ENCODE measurements at regions not wholly inside any gene's neighbourhood (a gene's known extent, or its start where the extent isn't known, plus 50 kb on each side); places are given as distances from the start of the nearest gene placed in this dataset.

DNA sequence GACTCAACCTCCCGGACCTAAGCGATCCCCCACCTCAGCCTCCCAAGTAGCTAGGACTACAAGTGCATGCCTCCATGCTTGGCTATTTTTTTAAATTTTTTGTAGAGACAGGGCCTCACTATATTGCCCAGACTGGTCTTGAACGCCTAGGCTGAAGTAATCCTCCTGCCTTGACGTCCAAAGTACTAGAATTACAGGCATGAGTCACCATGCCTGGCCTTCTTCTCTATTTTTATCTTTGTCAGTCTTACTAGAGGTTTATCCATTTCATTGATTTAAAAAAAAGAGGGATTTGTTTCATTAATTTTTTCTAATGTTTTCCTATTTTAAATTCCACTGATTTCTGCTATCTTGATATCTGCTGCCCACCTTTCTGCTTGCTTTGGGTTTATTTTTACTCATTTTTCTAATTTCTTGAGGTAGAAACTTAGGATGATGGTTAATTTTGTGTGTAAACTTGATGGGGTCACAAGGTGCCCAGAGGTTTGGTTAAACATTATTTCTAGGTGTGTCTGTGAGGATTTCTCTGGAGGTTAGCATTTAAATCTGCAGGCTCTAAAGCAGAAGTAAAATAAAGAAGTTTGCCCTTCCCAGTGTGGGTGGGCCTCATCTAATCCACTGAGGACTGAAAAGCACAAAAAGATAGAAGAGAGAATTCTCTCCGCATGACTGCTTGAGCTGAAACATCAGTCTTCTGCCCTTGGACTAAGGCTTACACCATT lies 116.2 kb upstream of the DCLK2 start:
- H3K27me3 ChIP-seq (ENCODE audit: insufficient read depth, low read depth), result no peaks in the 10 kb centered on the region
- ChIA-PET POLR2A (ENCODE audit: unreplicated experiment) (no interaction called here), CTCF (interaction anchor here (0.6 kb wide), 1 partner anchor 67 kb away, joined by 3 read pairs; no protein-coding TSS in a partner anchor)
- TF ChIP-seq EZH2 (IDR thresholded peaks at IDR 0.05; ENCODE audit: low read depth) (no peak), CTCF (conservative IDR thresholded peaks at IDR 0.05) (no peak)
- H3K27ac ChIP-seq, result no peak overlapping the region
- H3K4me1 ChIP-seq (replicated peaks; ENCODE audit: insufficient read depth), result no peaks in the 10 kb centered on the region
- no peak overlapping the region for H2AFZ ChIP-seq
- H4K20me1 ChIP-seq (ENCODE audit: insufficient read depth), result no peaks in the 10 kb centered on the region
- DNase-seq, result no peak
- H3K4me2 ChIP-seq, result no peak overlapping the region
- no peaks in the 10 kb centered on the region for H3K9me3 ChIP-seq (ENCODE audit: insufficient read depth, low read depth)
- H3K4me3 ChIP-seq, result no peak overlapping the region
- no peaks in the 10 kb centered on the region for H3K36me3 ChIP-seq (ENCODE audit: low read depth)
- no peaks in the 10 kb centered on the region for H3K79me2 ChIP-seq (ENCODE audit: low read depth)
- intact Hi-C loops (cut with micrococcal nuclease; ENCODE audit: unreplicated experiment), result no loop called here
- BruUV-seq (replicated peaks), result no TSS peak
- H3F3A ChIP-seq (ENCODE audit: insufficient read depth, low read depth), result no peaks in the 10 kb centered on the region
- no peaks in the 10 kb centered on the region for H3K9me2 ChIP-seq (ENCODE audit: insufficient read depth)

- H3K4me3 ChIP-seq, result no peak overlapping the region
- H3K27me3 ChIP-seq (ENCODE audit: insufficient read depth, low read depth), result no peaks in the 10 kb centered on the region
- no peaks in the 10 kb centered on the region for H3F3A ChIP-seq (ENCODE audit: insufficient read depth, low read depth)
- H3K4me2 ChIP-seq, result no peak overlapping the region
- no peaks in the 10 kb centered on the region for H3K36me3 ChIP-seq (ENCODE audit: low read depth)
- BruUV-seq (replicated peaks), result no TSS peak
- H3K79me2 ChIP-seq (ENCODE audit: low read depth), result no peaks in the 10 kb centered on the region
- H3K4me1 ChIP-seq (replicated peaks; ENCODE audit: insufficient read depth), result no peaks in the 10 kb centered on the region
- DNase-seq, result no peak
- H4K20me1 ChIP-seq (ENCODE audit: insufficient read depth), result no peaks in the 10 kb centered on the region
- ChIA-PET POLR2A (ENCODE audit: unreplicated experiment) (no interaction called here), CTCF (no interaction called here)
- H3K9me3 ChIP-seq (ENCODE audit: insufficient read depth, low read depth), result no peaks in the 10 kb centered on the region
- no peak overlapping the region for H2AFZ ChIP-seq
- H3K27ac ChIP-seq, result no peak overlapping the region
- no peaks in the 10 kb centered on the region for H3K9me2 ChIP-seq (ENCODE audit: insufficient read depth)
- TF ChIP-seq EZH2 (IDR thresholded peaks at IDR 0.05; ENCODE audit: low read depth) (no peak), CTCF (conservative IDR thresholded peaks at IDR 0.05) (no peak)
- intact Hi-C loops (cut with micrococcal nuclease; ENCODE audit: unreplicated experiment), result no loop called here
These were observed 114.0 kb upstream of the DCLK2 start for GRCh38 chr4:149964001-149964796.

DNA sequence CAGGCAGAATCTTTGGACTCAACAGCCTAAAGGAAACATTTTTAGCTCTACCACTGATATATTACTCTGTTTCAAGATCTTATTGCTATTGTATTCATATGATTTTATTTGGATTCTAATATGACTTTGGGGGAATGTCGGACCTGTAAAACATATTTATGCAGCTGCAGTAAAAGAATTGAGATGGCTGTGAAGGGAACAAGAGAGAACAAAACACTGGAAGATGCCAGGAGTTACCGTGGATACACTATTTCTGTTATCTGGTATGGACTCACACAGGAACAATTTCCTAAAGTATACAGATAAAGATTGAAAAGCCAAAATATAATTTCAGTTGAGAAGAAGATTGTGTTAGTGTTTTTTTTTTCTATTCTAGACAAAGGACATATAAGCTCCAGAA lies 113.0 kb upstream of the DCLK2 start:
- TF ChIP-seq CTCF (conservative IDR thresholded peaks at IDR 0.05) (no peak), EZH2 (IDR thresholded peaks at IDR 0.05; ENCODE audit: low read depth) (no peak)
- Histone ChIP-seq H3K36me3 (ENCODE audit: low read depth) (no peaks in the 10 kb centered on the region), H3K79me2 (ENCODE audit: low read depth) (no peaks in the 10 kb centered on the region), H3K27me3 (ENCODE audit: insufficient read depth, low read depth) (no peaks in the 10 kb centered on the region), H2AFZ (no peak overlapping the region), H3F3A (ENCODE audit: insufficient read depth, low read depth) (no peaks in the 10 kb centered on the region), H3K4me2 (no peak overlapping the region), H4K20me1 (ENCODE audit: insufficient read depth) (no peaks in the 10 kb centered on the region), H3K4me1 (replicated peaks; ENCODE audit: insufficient read depth) (no peaks in the 10 kb centered on the region), H3K4me3 (no peak overlapping the region), H3K9me2 (ENCODE audit: insufficient read depth) (no peaks in the 10 kb centered on the region), H3K9me3 (ENCODE audit: insufficient read depth, low read depth) (no peaks in the 10 kb centered on the region), H3K27ac (no peak overlapping the region)
- intact Hi-C loops (cut with micrococcal nuclease; ENCODE audit: unreplicated experiment), result no loop called here
- CTCF ChIA-PET, result interaction anchor here (0.6 kb wide), 1 partner anchor 1861 kb away, joined by 4 read pairs; no protein-coding TSS in a partner anchor
- no peak for DNase-seq
- BruUV-seq (replicated peaks), result no TSS peak
- POLR2A ChIA-PET (ENCODE audit: unreplicated experiment), result no interaction called here
